Duodenal mucosa (tissue), 2 donors: ENCODE measurements at regions not wholly inside any gene's neighbourhood (a gene's known extent, or its start where the extent isn't known, plus 50 kb on each side); places are given as distances from the start of the nearest gene placed in this dataset.

ENCODE experiments used
- H3K27ac ChIP-seq: one replicate; pipeline ENCODE4 v1.7.0; 2013; ENCODE audit warnings: low read depth, low read length
- H3K27me3 ChIP-seq, 2 donors: one replicate each; pipeline ENCODE4 v1.7.0; 2013; ENCODE audit warnings: low read length in 2 of 2, control low read depth in 1 of 2; ENCODE audit not compliant: insufficient read depth in 2 of 2, control insufficient read depth in 1 of 2
- H3K36me3 ChIP-seq, 2 donors: one replicate each; pipeline ENCODE4 v1.7.0; 2013; ENCODE audit warnings: low read length in 2 of 2, control low read depth in 1 of 2; ENCODE audit not compliant: insufficient read depth in 2 of 2, control insufficient read depth in 1 of 2
- H3K4me1 ChIP-seq, 2 donors: one replicate each; pipeline ENCODE4 v1.7.0; 2013; ENCODE audit warnings: low read length in 2 of 2, control low read depth in 1 of 2; ENCODE audit not compliant: insufficient read depth in 2 of 2, control insufficient read depth in 1 of 2
- H3K4me3 ChIP-seq, 2 donors: one replicate each; pipeline ENCODE4 v1.7.0; 2013; ENCODE audit warnings: low read length in 2 of 2, low read depth in 1 of 2
- H3K9ac ChIP-seq, 2 donors: one replicate each; pipeline ENCODE4 v1.7.0; 2013; ENCODE audit warnings: low read length in 2 of 2, low read depth in 1 of 2
- H3K9me3 ChIP-seq, 2 donors: one replicate each; pipeline ENCODE4 v1.7.0; 2013; ENCODE audit warnings: low read length in 2 of 2, control low read depth in 1 of 2; ENCODE audit not compliant: control insufficient read depth in 1 of 2

DNA sequence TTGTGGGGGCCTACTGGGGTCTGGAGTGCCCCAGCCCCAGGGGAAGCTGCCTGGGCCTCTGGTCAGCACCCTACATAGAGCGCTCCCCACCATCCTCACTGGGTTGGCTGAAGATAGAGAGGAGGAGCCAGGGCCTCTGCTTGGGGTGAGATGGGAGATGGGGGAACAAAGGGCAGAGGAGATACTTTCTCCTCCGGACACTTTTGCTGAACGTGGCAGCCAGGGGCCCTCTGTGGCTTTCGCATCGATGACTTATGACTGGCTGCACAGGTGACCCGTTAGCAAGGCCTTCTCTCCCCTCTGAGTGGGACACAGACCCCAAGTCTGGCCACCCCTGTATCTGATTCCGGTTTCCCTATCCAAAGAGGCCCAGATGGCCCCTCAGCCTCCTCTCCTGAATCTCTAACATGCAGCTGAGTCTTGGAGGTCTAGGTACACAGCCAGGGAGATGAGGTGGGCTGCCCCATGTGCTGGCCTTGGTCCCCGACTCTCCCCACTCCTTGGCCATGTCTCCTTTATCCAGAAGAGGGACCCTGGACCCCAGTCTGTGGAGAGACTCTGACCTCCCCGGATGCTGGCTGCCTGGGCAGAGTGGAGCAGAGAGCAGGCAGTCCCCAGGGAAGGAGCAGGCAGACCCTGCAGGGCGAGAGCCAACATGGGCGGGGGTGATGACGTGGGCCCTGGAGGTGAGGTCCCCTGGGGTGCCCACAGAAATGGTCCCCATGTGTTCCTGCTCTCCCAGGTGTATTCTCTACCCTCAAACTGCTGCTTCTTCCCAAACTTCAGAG is 59.3 kb upstream of the NECTIN1 start:
- Histone ChIP-seq H3K4me3 (no peak overlapping the region), H3K27me3 (no peaks in the 10 kb centered on the region), H3K9me3 (no peaks in the 10 kb centered on the region), H3K36me3 (no peaks in the 10 kb centered on the region), H3K9ac (no peak overlapping the region), H3K27ac (no peak overlapping the region), H3K4me1 (no peaks in the 10 kb centered on the region)

DNA sequence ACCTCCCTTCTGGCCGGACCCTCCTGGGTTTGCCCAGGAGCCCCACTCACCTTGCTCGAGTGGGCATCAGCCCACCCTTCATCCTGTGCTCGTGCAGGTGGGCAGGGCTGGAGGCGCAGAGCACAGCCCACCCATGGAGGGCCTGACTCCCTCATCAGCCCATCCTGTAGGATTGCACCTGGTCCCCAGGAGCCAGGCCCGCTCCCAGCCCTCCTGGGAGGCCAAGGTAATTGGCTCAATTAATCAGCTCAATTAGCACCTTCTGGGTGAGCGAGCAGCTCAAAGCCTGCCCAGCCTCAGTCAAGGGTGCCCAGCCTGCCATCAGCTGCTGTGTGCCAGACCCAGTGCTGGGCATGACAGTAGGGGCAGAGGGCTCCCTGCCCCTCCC is 58.1 kb upstream of the NECTIN1 start:
- peaks cover 0 to 1% of the 10 kb centered on the region in 2 donors for H3K27me3 ChIP-seq
- H3K27ac ChIP-seq = no peak overlapping the region
- no peak overlapping the region for H3K9ac ChIP-seq
- no peaks in the 10 kb centered on the region for H3K9me3 ChIP-seq
- no peak overlapping the region for H3K4me3 ChIP-seq
- no peaks in the 10 kb centered on the region for H3K4me1 ChIP-seq
- H3K36me3 ChIP-seq = no peaks in the 10 kb centered on the region

DNA sequence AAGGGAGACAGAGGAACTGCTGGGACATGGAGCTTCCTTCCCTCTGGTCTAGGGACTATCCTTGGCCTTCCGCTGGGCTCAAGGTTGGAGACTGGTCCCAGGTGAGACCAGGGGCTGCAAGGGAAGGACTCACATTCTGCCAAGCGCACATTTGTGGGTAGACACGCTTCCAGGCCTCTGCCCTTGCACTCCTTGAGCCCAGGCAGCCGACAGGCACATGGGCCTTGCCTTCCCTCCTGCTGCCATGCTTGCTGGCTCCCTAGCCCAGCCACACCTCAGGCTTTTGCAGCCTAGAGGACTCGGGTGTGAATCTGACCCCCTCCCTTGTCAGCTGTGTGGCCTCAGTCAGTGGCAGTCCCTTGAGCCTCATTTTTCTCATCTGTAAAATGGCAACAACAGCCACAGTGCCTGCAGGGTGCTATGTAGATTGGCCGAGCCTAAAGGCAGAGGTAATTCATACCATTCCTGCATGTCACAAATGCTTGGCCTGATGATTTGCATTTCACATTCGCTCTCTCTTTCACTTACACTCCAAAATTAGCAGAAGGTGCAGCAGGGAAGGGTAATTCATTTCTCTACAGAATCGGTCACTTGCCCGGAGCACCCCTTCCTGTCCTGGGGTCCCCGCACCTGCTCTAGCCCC is 57.6 kb upstream of the NECTIN1 start:
- H3K27ac ChIP-seq = no peak overlapping the region
- H3K9me3 ChIP-seq = no peaks in the 10 kb centered on the region
- no peak overlapping the region for H3K9ac ChIP-seq
- H3K36me3 ChIP-seq = no peaks in the 10 kb centered on the region
- no peak overlapping the region for H3K4me3 ChIP-seq
- H3K27me3 ChIP-seq = peaks cover 0 to 3% of the 10 kb centered on the region in 2 donors
- no peaks in the 10 kb centered on the region for H3K4me1 ChIP-seq

DNA sequence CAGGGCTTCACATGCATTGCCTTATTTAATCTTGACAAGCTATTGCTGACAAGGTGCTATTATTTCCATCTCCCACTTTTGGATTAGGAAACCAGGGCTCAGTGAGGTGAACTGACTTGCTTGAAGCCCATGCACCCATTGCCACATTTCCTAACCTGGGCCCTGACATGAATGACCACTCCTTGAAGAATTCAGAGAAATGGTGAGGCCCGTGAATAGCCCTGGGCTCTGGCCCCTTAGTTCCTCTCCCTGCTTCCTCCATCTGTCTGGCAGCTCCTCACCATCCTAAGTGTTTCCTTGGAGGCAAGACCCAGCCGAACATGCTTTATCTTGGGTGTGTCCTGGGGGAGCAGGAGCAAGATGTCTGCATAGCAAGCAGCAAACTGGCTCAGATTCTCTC is 56.1 kb upstream of the NECTIN1 start:
- H3K9me3 ChIP-seq = no peaks in the 10 kb centered on the region
- H3K9ac ChIP-seq = no peak overlapping the region
- peaks cover 0 to 3% of the 10 kb centered on the region in 2 donors for H3K27me3 ChIP-seq
- H3K36me3 ChIP-seq = no peaks in the 10 kb centered on the region
- H3K4me1 ChIP-seq = no peaks in the 10 kb centered on the region
- H3K27ac ChIP-seq = no peak overlapping the region
- no peak overlapping the region for H3K4me3 ChIP-seq

DNA sequence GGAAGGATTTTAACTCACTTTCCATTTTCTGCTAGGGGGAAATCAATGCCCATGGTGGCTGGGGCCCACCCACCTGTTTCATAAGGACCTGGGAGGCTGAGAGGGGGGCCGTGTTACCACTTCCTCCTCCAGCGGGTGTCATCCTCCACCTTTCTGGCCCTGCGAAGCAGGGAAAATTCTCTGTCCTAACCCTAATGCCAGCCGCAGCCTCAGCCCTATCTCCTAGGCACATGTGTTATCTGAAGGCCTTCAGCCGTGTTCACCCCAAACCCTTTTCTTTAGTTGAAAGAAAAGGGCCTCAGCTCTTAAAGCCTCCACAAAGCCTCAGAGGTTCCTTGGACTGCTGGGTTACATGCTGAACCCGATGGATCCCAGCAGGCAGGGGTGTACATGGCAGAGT is 55.4 kb upstream of the NECTIN1 start:
- H3K4me3 ChIP-seq = no peak overlapping the region
- H3K9me3 ChIP-seq = no peaks in the 10 kb centered on the region
- H3K27me3 ChIP-seq = peaks cover 0 to 3% of the 10 kb centered on the region in 2 donors
- H3K27ac ChIP-seq = no peak overlapping the region
- no peak overlapping the region for H3K9ac ChIP-seq
- no peaks in the 10 kb centered on the region for H3K36me3 ChIP-seq
- H3K4me1 ChIP-seq = no peaks in the 10 kb centered on the region

DNA sequence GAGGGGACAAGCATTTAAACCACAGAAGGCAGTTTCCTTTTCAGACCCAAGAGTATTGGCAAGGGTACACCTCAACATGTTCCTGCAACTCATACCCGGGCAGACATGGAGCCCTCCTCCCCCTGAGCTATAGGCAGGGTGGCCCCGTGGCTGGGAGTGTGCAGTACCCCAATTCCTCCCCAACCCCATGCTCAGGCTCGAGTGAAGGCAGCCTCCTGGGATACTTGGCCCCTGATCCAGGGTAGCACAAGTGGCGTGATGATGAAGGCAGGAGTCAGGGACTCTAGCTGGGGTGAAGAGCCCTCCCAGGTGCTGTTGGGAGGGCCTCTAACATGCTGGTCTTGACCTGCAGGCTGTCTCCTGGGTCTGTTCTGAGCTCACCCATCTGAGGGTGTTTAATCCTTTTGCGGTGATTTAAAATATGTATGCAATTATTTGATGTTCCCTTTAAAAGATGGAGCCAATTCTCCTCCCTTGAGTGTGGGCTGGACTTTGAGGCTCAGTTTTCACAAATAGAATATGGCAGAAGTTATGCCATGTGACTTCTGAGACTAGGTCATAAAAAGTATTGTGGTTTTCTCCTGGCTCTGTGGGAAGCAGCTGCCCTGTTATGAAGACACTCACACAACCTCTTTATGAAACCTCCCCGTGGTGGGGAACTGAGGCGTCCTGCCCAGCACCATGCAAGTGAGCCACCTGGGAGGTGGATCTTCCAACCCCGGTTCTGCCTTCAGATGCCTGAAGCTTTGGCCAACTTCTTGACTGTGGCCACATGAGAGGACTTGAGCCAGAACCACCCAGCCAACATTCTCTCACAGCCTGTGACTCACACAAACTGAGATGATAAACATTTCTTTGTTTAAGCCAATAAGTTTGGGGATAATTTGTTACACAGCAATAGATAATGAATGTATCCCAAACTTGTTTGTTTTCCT is 54.7 kb upstream of the NECTIN1 start:
- no peak overlapping the region for H3K9ac ChIP-seq
- no peak overlapping the region for H3K4me3 ChIP-seq
- H3K4me1 ChIP-seq = no peaks in the 10 kb centered on the region
- H3K27ac ChIP-seq = no peak overlapping the region
- H3K9me3 ChIP-seq = no peaks in the 10 kb centered on the region
- no peaks in the 10 kb centered on the region for H3K36me3 ChIP-seq
- H3K27me3 ChIP-seq = peaks cover 0 to 3% of the 10 kb centered on the region in 2 donors

DNA sequence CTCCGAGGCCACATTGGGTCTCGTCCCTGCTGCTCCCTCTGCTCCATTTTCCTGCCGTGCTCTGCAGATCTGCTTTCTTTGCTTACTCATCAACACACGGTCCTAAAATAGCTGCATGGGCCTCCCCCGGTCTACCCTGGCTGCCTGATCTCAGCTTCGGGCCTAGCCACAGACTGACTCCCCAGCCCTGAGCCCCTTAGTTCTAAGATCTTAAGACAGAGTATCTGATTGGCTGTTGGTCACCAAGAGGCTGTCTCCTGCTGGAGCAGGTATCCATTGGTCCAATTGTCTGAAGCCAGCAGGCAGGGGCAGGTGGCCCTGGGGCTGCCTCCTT is 53.7 kb upstream of the NECTIN1 start:
- H3K9me3 ChIP-seq = no peaks in the 10 kb centered on the region
- H3K4me3 ChIP-seq = no peak overlapping the region
- no peak overlapping the region for H3K9ac ChIP-seq
- H3K27ac ChIP-seq = no peak overlapping the region
- H3K4me1 ChIP-seq = no peaks in the 10 kb centered on the region
- no peaks in the 10 kb centered on the region for H3K36me3 ChIP-seq
- H3K27me3 ChIP-seq = peaks cover 0 to 3% of the 10 kb centered on the region in 2 donors

DNA sequence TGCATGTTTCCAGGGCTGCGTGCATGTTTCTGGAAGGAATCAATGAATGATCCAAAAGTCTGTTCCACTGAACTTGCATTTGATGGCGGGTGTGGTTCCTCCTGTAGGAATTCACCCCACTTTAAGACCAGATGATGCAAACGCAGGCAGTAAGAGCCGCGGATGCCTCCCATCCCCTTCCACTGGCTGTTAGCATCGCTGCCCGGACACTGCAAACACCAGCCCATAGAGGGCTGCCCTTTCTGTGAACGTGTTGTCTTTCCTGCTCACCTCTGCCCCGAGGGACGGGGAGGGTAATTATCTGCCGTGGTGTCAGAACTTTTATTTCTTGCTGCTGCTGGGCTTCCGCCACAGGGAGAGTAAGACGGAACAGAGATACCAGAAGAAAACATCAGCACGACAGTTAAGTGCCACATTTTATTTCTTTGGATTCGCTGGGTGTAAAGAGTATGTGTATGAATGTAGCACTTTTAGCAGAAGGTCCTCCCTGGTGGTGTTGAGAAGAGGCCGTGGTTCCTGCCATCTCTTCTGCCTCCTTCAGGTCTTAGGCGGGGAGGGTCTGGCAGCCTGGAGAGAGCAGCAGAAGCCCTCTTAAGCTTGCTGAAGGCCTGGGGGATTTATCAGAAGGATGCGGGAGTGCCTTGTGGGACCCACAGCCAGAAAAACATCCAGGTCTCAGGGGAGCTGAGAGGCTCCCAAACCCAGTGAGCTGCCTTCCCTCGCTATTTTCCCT is 53.2 kb upstream of the NECTIN1 start:
- Histone ChIP-seq H3K9me3 (no peaks in the 10 kb centered on the region), H3K4me3 (no peak overlapping the region), H3K27ac (no peak overlapping the region), H3K9ac (no peak overlapping the region), H3K27me3 (peaks cover 0 to 3% of the 10 kb centered on the region in 2 donors), H3K36me3 (no peaks in the 10 kb centered on the region), H3K4me1 (no peaks in the 10 kb centered on the region)

DNA sequence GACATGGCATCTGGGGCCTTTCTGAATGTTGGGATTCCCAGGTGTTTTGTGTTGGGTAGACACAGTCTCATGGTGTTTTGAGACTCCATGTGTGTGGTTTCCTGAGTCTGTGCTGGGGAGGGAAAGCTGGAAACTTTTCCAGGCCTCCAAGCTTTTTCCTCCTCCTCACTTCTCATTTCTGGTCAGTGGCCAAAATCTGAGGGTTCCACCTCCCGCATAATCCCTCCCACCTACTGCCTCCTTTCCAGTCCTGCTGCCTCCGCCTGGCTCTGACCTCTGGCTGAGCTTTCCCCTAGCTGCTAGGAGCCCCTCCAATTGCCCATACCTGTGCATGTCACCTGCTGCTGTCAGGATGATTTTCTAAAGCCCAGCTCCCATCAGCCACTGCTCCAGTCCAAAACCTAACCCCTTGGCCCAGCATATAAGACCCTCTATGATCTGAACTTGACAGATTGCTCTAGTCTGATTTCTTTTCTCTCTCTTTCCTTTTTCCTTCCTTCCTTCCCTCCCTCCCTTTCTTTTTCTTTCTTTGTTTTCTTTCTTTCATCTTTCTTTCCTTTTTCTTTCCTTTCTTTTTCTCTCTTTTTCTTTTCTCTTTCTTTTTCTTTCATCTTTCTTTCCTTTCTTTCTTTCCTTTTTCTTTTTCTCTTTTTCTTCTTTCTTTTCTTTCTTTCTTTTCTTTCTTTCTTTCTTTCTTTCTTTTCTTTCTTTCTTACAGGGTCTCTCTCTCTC is 51.4 kb upstream of the NECTIN1 start:
- H3K27ac ChIP-seq = no peak overlapping the region
- H3K4me3 ChIP-seq = no peak overlapping the region

More for the DNA sequence above, 51.4 kb upstream of the NECTIN1 start:
- Histone ChIP-seq H3K9ac (no peak overlapping the region), H3K4me1 (no peaks in the 10 kb centered on the region), H3K27me3 (peaks cover 0 to 3% of the 10 kb centered on the region in 2 donors), H3K36me3 (no peaks in the 10 kb centered on the region), H3K9me3 (no peaks in the 10 kb centered on the region)
